H1 (cell line): ENCODE measurements at regions not wholly inside any gene's neighbourhood (a gene's known extent, or its start where the extent isn't known, plus 50 kb on each side); places are given as distances from the start of the nearest gene placed in this dataset.

ENCODE experiments used
- ATF2 ChIP-seq: IDR thresholded peaks from 2 replicates; pipeline ENCODE4 v1.6.1; 2012; ENCODE audit warnings: low read length, inconsistent platforms
- BACH1 ChIP-seq: IDR thresholded peaks from 2 replicates; pipeline ENCODE4 v1.6.1; 2012; ENCODE audit warnings: low read length, improper control_type of control experiment
- CEBPB ChIP-seq: IDR thresholded peaks from 2 replicates; pipeline ENCODE4 v1.6.1; 2012; ENCODE audit warnings: low read depth, low read length
- CHD7 ChIP-seq: fragments of 300-600 bp; sonication (generic); IDR thresholded peaks from 2 replicates; pipeline ENCODE4 v1.7.1; 2012; ENCODE audit warnings: low read length, moderate library complexity, mild to moderate bottlenecking, inconsistent platforms; ENCODE audit not compliant: insufficient replicate concordance
- POU5F1 ChIP-seq: IDR thresholded peaks from 2 replicates; pipeline ENCODE4 v1.6.1; 2011; ENCODE audit warnings: low read depth, mild to moderate bottlenecking, low read length, moderate library complexity
- SIRT6 ChIP-seq: IDR thresholded peaks from one replicate; pipeline ENCODE4 v1.7.1; 2012; ENCODE audit warnings: low read length, inconsistent platforms
- SRF ChIP-seq: IDR thresholded peaks from 2 replicates; pipeline ENCODE4 v1.6.1; 2011; ENCODE audit warnings: mild to moderate bottlenecking, low read depth, low read length, moderate library complexity
- SUZ12 ChIP-seq: fragments of 200-600 bp; sonication (generic); IDR thresholded peaks from 2 replicates; pipeline ENCODE4 v1.6.1; 2012; ENCODE audit warnings: mild to moderate bottlenecking, inconsistent platforms, low read length, moderate library complexity, mixed read lengths

DNA sequence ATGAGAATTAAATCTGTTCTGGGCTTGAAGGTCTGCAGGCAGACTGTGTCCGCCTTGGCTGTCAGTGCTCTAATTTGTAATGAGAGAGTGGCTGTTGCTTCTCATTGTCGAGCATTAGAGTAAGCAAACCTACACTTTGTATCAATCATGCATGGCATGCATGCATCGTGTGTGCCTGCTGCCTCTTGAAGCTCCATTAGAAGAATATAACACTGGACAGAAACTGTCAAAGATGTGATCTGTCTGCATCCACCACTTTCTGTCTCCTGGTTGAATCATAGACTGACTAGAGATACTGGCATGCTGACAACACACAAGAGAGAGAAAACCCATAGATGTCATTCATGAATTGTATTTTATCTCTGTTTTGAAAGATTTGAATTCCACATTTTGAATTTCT is 275.0 kb upstream of the NXPH2 start (continued):
- TF ChIP-seq ATF2, result no peak
- no peak for TF ChIP-seq CEBPB
- no peak for TF ChIP-seq SUZ12
- TF ChIP-seq BACH1, result no peak
- no peak for TF ChIP-seq SRF
- TF ChIP-seq POU5F1, result no peak
- no peak for TF ChIP-seq SIRT6
- no peak for TF ChIP-seq CHD7
